ENCODE measurements at regions not wholly inside any gene's neighbourhood (a gene's known extent, or its start where the extent isn't known, plus 50 kb on each side); places are given as distances from the start of the nearest gene placed in this dataset.

GRCh38 chr10:62707810-62708209 is 96.7 kb upstream of the ADO start:
- H3K9me3 ChIP-seq, result no peaks in the 10 kb centered on the region
- no peaks in the 10 kb centered on the region for H3K27me3 ChIP-seq (replicated peaks; ENCODE audit: insufficient read depth)
- no peak for DNase-seq (ENCODE audit: low spot score)
- H3K27ac ChIP-seq, result no peak overlapping the region
- intact Hi-C loops (cut with DNase I), result no loop called here
- TF ChIP-seq, protein P1, sequence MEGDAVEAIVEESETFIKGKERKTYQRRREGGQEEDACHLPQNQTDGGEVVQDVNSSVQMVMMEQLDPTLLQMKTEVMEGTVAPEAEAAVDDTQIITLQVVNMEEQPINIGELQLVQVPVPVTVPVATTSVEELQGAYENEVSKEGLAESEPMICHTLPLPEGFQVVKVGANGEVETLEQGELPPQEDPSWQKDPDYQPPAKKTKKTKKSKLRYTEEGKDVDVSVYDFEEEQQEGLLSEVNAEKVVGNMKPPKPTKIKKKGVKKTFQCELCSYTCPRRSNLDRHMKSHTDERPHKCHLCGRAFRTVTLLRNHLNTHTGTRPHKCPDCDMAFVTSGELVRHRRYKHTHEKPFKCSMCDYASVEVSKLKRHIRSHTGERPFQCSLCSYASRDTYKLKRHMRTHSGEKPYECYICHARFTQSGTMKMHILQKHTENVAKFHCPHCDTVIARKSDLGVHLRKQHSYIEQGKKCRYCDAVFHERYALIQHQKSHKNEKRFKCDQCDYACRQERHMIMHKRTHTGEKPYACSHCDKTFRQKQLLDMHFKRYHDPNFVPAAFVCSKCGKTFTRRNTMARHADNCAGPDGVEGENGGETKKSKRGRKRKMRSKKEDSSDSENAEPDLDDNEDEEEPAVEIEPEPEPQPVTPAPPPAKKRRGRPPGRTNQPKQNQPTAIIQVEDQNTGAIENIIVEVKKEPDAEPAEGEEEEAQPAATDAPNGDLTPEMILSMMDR (IDR thresholded peaks at IDR 0.05), result no peak
- no peak for TF ChIP-seq POLR2AphosphoS5 (IDR thresholded peaks at IDR 0.05)
- TF ChIP-seq POLR2A (IDR thresholded peaks at IDR 0.05), result no peak
- no peaks in the 10 kb centered on the region for H3K4me1 ChIP-seq (replicated peaks)
- no peaks in the 10 kb centered on the region for H3K36me3 ChIP-seq
- 98% methylated on average over 2 of the region's 2 CpGs for WGBS
- H3K4me3 ChIP-seq, result no peak overlapping the region

GRCh38 chr10:62708569-62708968 is 96.0 kb upstream of the ADO start:
- H3K36me3 ChIP-seq, result no peaks in the 10 kb centered on the region
- no peak overlapping the region for H3K4me3 ChIP-seq
- H3K27ac ChIP-seq, result no peak overlapping the region
- H3K27me3 ChIP-seq (replicated peaks; ENCODE audit: insufficient read depth), result no peaks in the 10 kb centered on the region
- no peaks in the 10 kb centered on the region for H3K9me3 ChIP-seq
- DNase-seq (ENCODE audit: low spot score), result no peak
- TF ChIP-seq, protein P1 (IDR thresholded peaks at IDR 0.05), result no peak
- TF ChIP-seq POLR2A (IDR thresholded peaks at IDR 0.05) (no peak), POLR2AphosphoS5 (IDR thresholded peaks at IDR 0.05) (no peak)
- 66% methylated on average over 4 of the region's 4 CpGs for WGBS
- intact Hi-C loops (cut with DNase I), result no loop called here
- H3K4me1 ChIP-seq (replicated peaks), result no peaks in the 10 kb centered on the region

DNA sequence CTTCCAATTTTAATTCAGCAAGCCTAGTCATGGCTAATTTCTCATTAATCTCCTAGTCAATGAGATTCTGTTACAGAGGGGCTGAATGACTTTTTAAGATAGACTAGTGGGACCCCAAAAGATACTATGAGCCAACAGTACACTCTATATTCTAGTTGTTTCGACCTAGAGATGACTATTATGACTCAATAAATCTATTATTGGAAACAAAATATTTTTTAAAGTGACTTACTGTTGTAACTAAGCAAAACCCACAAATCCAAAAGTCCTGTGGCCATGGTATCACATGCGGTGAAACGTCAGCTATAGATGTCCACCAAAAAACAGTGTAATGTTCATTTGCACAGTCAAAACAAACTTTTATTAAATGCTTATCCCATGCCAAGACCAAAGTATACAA is 95.3 kb upstream of the ADO start:
- Histone ChIP-seq H3K9me3 (no peaks in the 10 kb centered on the region), H3K27ac (no peak overlapping the region), H3K4me3 (no peak overlapping the region), H3K36me3 (no peaks in the 10 kb centered on the region), H3K27me3 (replicated peaks; ENCODE audit: insufficient read depth) (no peaks in the 10 kb centered on the region), H3K4me1 (replicated peaks) (no peaks in the 10 kb centered on the region)
- whole genome bisulfite sequencing, result 79% methylated on average over 3 of the region's 3 CpGs
- TF ChIP-seq POLR2A (IDR thresholded peaks at IDR 0.05), result no peak
- TF ChIP-seq POLR2AphosphoS5 (IDR thresholded peaks at IDR 0.05), result no peak
- TF ChIP-seq, protein P1 (IDR thresholded peaks at IDR 0.05), result no peak
- DNase-seq (ENCODE audit: low spot score), result no peak
- intact Hi-C loops (cut with DNase I), result no loop called here

- Histone ChIP-seq H3K27ac (no peak overlapping the region), H3K27me3 (replicated peaks; ENCODE audit: insufficient read depth) (no peaks in the 10 kb centered on the region), H3K4me3 (no peak overlapping the region), H3K9me3 (no peaks in the 10 kb centered on the region), H3K36me3 (no peaks in the 10 kb centered on the region), H3K4me1 (replicated peaks) (no peaks in the 10 kb centered on the region)
- TF ChIP-seq, protein P1 (IDR thresholded peaks at IDR 0.05), result no peak
- TF ChIP-seq POLR2AphosphoS5 (IDR thresholded peaks at IDR 0.05), result no peak
- no peak for TF ChIP-seq POLR2A (IDR thresholded peaks at IDR 0.05)
- DNase-seq (ENCODE audit: low spot score), result no peak
- WGBS, result 68% methylated on average over 4 of the region's 4 CpGs
- intact Hi-C loops (cut with DNase I), result no loop called here
Observed at GRCh38 chr10:62710182-62710581, 94.3 kb upstream of the ADO start.

DNA sequence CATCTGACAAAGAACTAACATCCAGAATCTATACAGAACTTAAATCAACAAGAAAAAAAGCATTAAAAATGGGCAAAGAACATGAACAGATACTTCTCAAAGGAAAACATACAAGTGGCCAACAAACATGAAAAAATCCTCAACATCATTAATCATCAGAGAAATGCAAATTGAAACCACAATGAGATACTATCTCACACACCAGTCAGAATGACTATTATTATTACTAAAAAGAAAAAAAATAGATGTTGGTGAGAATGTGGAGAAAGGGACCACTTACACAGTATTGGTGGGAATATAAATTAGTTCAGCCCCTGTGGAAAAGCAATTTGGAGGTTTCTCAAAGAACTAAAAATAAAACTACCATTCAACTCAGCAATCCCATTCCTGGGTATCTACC is 89.1 kb upstream of the ADO start:
- H3K27ac ChIP-seq, result no peak overlapping the region
- H3K9me3 ChIP-seq, result no peaks in the 10 kb centered on the region
- intact Hi-C loops (cut with DNase I), result no loop called here
- TF ChIP-seq POLR2AphosphoS5 (IDR thresholded peaks at IDR 0.05), result no peak
- no peaks in the 10 kb centered on the region for H3K36me3 ChIP-seq
- DNase-seq (ENCODE audit: low spot score), result no peak
- no peaks in the 10 kb centered on the region for H3K4me1 ChIP-seq (replicated peaks)
- H3K27me3 ChIP-seq (replicated peaks; ENCODE audit: insufficient read depth), result no peaks in the 10 kb centered on the region
- H3K4me3 ChIP-seq, result no peak overlapping the region
